LNCaP clone FGC (cell line): ENCODE measurements at regions not wholly inside any gene's neighbourhood (a gene's known extent, or its start where the extent isn't known, plus 50 kb on each side); places are given as distances from the start of the nearest gene placed in this dataset.

Experiments used
- DNase-seq: peaks from one replicate; pipeline ENCODE4 v3.0.0-alpha.2; 2011; ENCODE audit warnings: low read depth
- H3K4me3 ChIP-seq: 2 replicates; pipeline ENCODE4 v1.5.1; 2011; ENCODE audit warnings: mild to moderate bottlenecking, low read depth, low read length, control low read depth
- TF ChIP-seq, protein P1 (sequence below): IDR thresholded peaks from 2 replicates; pipeline ENCODE4 v1.5.1; 2012; ENCODE audit warnings: mild to moderate bottlenecking; ENCODE audit not compliant: control insufficient read depth, insufficient read depth; ENCODE audit errors: extremely low read depth

DNA sequence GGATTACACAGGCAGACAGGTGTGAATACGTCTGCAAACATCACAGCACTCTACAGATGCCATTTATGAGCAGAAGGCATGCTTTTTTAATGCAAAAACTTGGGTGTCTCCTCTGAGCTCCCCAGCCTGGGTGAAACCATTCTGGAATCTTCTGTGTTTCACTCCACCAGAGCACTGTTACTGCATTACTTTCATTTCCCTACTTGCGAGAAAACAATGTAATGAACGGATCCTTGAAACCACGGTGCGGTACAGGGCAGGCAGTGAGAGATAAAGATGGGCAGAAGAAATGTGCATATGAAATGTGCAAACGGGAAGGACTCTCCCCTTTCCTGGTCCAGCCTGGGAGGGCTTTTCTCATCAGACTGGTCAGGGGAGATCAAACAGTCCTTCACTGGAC is 584.3 kb upstream of the KLF4 start:
- no peak for DNase-seq
- TF ChIP-seq, protein P1, sequence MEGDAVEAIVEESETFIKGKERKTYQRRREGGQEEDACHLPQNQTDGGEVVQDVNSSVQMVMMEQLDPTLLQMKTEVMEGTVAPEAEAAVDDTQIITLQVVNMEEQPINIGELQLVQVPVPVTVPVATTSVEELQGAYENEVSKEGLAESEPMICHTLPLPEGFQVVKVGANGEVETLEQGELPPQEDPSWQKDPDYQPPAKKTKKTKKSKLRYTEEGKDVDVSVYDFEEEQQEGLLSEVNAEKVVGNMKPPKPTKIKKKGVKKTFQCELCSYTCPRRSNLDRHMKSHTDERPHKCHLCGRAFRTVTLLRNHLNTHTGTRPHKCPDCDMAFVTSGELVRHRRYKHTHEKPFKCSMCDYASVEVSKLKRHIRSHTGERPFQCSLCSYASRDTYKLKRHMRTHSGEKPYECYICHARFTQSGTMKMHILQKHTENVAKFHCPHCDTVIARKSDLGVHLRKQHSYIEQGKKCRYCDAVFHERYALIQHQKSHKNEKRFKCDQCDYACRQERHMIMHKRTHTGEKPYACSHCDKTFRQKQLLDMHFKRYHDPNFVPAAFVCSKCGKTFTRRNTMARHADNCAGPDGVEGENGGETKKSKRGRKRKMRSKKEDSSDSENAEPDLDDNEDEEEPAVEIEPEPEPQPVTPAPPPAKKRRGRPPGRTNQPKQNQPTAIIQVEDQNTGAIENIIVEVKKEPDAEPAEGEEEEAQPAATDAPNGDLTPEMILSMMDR: no peak
- no peak overlapping the region for H3K4me3 ChIP-seq

DNA sequence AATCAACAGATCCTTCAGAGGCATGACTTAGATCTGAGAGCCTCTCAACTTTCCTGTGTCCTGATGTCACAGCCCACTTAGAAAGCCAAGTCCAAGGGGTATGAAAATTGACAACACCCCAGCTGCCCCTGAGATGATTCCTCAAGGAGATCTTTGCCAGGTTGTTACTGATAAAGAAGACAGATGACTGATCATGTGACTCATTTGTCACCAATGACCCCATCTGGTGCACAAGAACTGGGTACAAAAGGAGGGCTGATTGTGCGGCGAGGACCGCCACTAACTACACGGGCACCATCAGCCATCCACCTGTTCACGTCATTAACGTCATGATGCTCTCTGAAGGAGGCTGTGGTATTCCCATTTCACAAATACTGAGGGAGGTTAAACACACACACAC is 583.2 kb upstream of the KLF4 start:
- TF ChIP-seq, protein P1: no peak

DNA sequence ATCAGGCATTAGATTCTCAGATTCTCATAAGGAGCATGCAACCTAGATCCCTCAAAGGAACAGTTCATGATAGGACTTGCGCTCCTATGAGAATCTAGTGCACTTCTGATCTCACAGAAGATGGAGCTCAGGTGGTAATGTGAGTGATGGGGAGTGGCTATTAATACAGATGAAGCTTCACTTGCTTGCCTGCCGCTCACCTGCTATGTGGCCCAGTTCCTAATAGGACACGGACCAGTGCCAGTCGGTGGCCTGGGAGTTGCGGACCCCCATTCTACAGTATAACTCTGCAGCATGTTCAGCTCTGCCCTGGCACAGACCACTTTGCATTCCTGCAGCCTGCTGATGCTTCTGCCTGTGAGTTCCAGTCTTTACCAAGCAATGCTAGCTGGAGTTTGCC is 581.3 kb upstream of the KLF4 start:
- no peak for DNase-seq
- TF ChIP-seq, protein P1: no peak
- H3K4me3 ChIP-seq: no peak overlapping the region

More for the DNA sequence above, 583.2 kb upstream of the KLF4 start:
- no peak for DNase-seq
- no peak overlapping the region for H3K4me3 ChIP-seq

DNA sequence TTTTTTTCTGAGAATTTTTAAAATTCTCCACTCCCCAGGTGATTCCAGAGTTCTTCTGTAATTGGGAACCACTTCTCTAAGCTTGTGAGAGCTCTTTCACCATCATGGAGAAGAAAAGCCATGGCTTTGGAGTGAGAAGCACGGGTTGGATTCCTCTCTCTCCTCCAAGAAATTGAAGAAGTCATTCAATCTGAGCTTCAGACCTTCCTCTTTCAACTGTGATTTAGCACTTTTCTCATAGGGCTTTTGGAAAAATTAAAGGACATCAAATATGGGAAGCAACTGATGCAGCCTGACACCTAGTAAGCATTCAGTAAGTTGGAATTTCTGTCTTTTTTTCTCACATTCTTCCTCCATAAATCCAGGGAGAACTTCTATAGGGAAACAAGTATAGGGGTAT is 580.4 kb upstream of the KLF4 start:
- no peak overlapping the region for H3K4me3 ChIP-seq
- no peak for DNase-seq
- TF ChIP-seq, protein P1: no peak

DNA sequence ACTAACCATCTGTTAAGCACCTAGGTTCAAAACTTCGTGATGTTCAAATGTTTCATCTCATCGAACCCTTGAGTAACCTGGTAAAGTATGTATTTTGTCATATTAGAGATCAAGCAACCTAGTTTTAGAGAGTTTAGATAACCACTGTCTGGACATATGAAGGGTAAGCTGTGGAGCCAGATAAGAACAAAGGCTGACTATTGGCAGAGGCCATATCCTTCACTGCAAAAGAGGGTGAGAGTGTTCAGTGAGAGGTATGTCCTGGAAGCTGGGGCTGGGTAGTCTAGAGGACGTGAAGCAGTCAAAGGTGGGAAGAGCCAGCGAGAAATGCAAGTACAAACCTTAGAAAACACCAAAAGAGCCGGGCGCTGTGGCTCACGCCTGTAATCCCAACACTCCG is 573.1 kb upstream of the KLF4 start:
- TF ChIP-seq, protein P1: no peak
- DNase-seq: no peak
- no peak overlapping the region for H3K4me3 ChIP-seq

DNA sequence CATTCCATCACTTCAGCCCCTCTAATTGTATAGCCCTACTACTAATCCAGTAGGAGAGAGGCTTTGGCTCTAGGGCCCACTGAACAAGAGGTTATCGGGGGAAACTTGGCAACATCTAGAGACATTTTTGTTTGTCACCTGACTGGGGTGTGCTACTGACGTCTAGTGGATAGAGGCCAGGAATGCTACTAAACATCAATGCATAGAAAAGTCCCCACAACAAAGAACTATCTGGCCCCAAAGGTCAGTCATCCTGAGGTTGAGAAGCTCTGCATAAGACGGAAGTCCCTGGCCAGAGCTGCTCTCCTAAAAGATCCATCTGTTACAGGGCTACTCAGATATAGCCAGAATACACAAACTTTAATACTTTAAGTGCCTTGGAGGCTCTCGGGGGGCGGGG is 570.6 kb upstream of the KLF4 start:
- TF ChIP-seq, protein P1: no peak
- no peak overlapping the region for H3K4me3 ChIP-seq
- DNase-seq: no peak

DNA sequence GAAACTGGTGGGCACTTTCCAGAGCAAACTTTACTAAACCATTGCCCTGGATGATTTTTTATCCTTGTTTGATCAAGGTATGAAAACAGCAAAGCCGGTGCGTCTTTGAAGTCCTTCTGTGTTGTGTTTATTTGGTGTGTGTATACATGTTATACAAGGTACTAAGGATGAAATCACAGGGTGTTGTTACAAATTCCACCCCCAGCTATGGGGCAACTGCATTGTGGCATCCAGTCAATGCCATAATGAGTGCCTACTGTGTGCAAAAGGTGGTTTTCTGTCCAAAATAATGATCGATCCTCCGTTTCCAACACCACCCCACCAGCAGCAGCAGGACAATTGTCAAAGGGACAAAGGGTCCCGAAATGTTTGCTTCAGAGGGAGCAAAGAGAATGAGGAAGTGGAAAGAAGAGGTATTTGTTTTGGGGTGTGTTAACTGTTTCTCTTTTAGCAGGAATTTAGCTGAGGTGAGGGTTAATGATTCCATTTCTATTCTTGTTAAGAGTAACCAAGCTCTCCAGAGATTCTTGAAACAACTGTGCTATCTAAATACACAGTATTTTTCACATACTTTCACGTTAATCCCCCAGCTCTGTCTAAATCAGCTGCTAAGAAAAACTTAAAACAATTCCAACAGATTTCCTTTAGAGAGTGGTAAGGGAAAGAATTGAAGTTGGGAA is 568.7 kb upstream of the KLF4 start:
- DNase-seq: no peak
- TF ChIP-seq, protein P1: no peak
- H3K4me3 ChIP-seq: no peak overlapping the region
